Natural killer cell (primary cell): ENCODE measurements at regions not wholly inside any gene's neighbourhood (a gene's known extent, or its start where the extent isn't known, plus 50 kb on each side); places are given as distances from the start of the nearest gene placed in this dataset.
A peak's percentile ranks its signal among the peaks of the same experiment; 100 is the strongest.
"Not testable (repeated sequence)": the region's sequence is repeated elsewhere in the genome, so short reads cannot be mapped to it uniquely, and the experiment has no call there.

Experiments
- ATAC-seq, 3 donors: fragments of 150-1000 bp in 2 of 3; fragments of 200-7000 bp in 1 of 3; cut with Tn5 transposase; 1 replicate in 1 of 3; 2 replicates in 2 of 3; pipeline ENCODE4 v1.10.0; 2021; ENCODE audit warnings: mild to moderate bottlenecking in 2 of 3, moderate library complexity in 2 of 3
- DNase-seq, 2 donors: peaks; one replicate each; pipeline versions ENCODE4 v3.0.0 to v3.0.0-alpha.2; 2013 to 2021; ENCODE audit warnings: mixed read lengths in 1 of 2
- H3K27ac ChIP-seq: one replicate; pipeline ENCODE4 v1.5.1; 2013; ENCODE audit warnings: mild to moderate bottlenecking, low read length
- H3K27me3 ChIP-seq: one replicate; pipeline ENCODE4 v1.6.1; 2013; ENCODE audit warnings: low read length; ENCODE audit not compliant: control insufficient read depth, insufficient read depth
- H3K36me3 ChIP-seq: one replicate; pipeline ENCODE4 v1.6.1; 2013; ENCODE audit warnings: low read length; ENCODE audit not compliant: control insufficient read depth, insufficient read depth
- H3K4me1 ChIP-seq: one replicate; pipeline ENCODE4 v1.6.1; 2013; ENCODE audit warnings: low read length; ENCODE audit not compliant: control insufficient read depth, insufficient read depth
- H3K4me3 ChIP-seq: one replicate; pipeline ENCODE4 v1.5.1; 2013; ENCODE audit warnings: low read length
- H3K9me3 ChIP-seq: one replicate; pipeline ENCODE4 v1.6.1; 2013; ENCODE audit warnings: low read length; ENCODE audit not compliant: control insufficient read depth, insufficient read depth
- H3K27ac Mint-ChIP-seq, 2 donors: one replicate each; pipeline ENCODE4 v1.8.0; 2022; ENCODE audit warnings: mild to moderate bottlenecking in 2 of 2, mixed read lengths in 2 of 2, moderate library complexity in 1 of 2
- H3K27me3 Mint-ChIP-seq, 2 donors: one replicate each; pipeline ENCODE4 v1.8.0; 2022; ENCODE audit warnings: low read depth in 2 of 2, mixed read lengths in 2 of 2
- H3K36me3 Mint-ChIP-seq: one replicate; pipeline ENCODE4 v1.8.0; 2022; ENCODE audit warnings: mixed read lengths
- H3K4me1 Mint-ChIP-seq, 2 donors: one replicate each; pipeline ENCODE4 v1.8.0; 2022; ENCODE audit warnings: mixed read lengths in 2 of 2
- H3K4me3 Mint-ChIP-seq: one replicate; pipeline ENCODE4 v1.8.0; 2022; ENCODE audit warnings: mild to moderate bottlenecking, moderate library complexity, mixed read lengths
- H3K9me3 Mint-ChIP-seq, 2 donors: one replicate each; pipeline ENCODE4 v1.8.0; 2022; ENCODE audit warnings: mixed read lengths in 2 of 2
- WGBS: methylation state at CpG from one replicate; pipeline ENCODE4 v1.1.7; 2013; ENCODE audit warnings: missing lambda C conversion rate; ENCODE audit not compliant: insufficient coverage; 5-methylcytosine and 5-hydroxymethylcytosine counted together
- intact Hi-C: fragments of 100-400 bp; cut with micrococcal nuclease; formaldehyde crosslinking; loops from one replicate; pipeline ENCODE4 v1.14.2; 2022
- TF ChIP-seq, protein P1 (sequence below): fragments of 200-600 bp; IDR thresholded peaks from one replicate; pipeline ENCODE4 v1.8.0; 2022; ENCODE audit warnings: antibody characterized with exemption

DNA sequence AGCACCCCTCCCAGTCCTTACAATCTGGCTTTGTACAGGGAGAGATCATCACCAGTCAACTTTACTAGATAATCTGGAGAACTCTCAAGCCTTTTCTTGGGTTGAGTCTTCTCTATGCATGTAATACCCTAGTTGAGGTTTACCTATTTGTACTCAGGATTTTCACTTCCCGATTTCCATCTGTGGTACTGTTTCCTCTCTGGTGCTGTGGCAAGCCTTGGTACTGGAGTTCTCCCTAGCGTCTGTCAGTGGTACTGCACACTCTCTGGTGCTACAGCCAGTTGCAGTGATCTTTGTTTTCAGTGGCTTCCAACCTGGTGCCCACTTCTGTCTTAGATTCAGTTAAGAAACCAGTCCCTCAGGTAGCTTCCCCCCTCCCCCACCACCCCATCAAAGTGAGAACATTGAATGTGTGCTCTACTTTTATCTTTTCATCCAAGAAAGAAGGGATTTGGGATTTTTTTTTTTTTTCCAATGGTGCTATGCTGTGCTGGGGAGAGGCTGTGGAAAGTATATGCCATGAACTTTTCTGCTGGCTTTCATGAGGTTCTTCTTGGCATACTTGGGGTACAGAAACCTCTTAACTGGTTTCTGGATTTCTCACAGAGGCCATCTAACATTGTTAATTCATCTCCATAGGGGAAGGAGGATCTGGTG lies 69.4 kb upstream of the EVL start:
- peak; percentile 82 to 96 (median 95) for ATAC-seq

DNA sequence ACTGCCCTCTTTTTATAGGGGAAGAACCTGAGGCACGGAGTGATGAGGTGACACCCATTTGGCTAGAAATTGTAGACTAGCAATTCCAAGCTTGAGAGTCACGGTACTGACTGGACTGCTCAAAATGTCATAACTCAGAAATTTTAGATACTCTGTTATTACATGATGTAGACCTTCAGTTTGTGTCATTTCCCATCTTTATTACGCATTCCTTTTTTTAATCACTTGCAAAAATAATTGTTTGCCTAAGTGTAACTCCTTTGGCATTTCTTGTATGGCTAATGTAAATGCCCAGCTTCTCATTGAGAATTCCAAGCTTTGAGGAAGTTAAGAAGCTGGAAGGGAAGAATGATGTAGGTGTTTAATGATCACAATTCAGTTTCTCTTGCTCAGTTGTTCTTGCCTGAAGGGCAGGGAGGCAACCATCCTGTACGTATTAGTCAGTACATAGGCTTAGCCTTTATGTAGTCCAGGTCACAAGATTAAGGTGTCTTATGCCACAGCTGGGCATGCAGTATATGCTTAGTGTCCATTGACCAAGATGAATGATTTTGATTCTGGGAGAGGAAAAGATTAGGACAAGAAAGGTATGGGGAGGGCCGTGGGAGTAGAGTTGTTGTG lies 68.2 kb upstream of the EVL start:
- H3K36me3 Mint-ChIP-seq = no peaks in the 10 kb centered on the region
- peaks cover 3% of the 10 kb centered on the region for H3K4me1 ChIP-seq
- H3K4me3 Mint-ChIP-seq = no peak overlapping the region
- intact Hi-C loops = no loop called here
- H3K27me3 Mint-ChIP-seq = peaks cover 8 to 10% of the 10 kb centered on the region in 2 donors
- no peaks in the 10 kb centered on the region for H3K9me3 Mint-ChIP-seq
- DNase-seq = no peak
- H3K27me3 ChIP-seq = no peaks in the 10 kb centered on the region
- TF ChIP-seq, protein P1, sequence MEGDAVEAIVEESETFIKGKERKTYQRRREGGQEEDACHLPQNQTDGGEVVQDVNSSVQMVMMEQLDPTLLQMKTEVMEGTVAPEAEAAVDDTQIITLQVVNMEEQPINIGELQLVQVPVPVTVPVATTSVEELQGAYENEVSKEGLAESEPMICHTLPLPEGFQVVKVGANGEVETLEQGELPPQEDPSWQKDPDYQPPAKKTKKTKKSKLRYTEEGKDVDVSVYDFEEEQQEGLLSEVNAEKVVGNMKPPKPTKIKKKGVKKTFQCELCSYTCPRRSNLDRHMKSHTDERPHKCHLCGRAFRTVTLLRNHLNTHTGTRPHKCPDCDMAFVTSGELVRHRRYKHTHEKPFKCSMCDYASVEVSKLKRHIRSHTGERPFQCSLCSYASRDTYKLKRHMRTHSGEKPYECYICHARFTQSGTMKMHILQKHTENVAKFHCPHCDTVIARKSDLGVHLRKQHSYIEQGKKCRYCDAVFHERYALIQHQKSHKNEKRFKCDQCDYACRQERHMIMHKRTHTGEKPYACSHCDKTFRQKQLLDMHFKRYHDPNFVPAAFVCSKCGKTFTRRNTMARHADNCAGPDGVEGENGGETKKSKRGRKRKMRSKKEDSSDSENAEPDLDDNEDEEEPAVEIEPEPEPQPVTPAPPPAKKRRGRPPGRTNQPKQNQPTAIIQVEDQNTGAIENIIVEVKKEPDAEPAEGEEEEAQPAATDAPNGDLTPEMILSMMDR = no peak
- no peak overlapping the region for H3K4me3 ChIP-seq
- ATAC-seq = no peak
- no peak overlapping the region for H3K27ac Mint-ChIP-seq
- no peak overlapping the region for H3K27ac ChIP-seq
- H3K4me1 Mint-ChIP-seq = peaks cover 5 to 7% of the 10 kb centered on the region in 2 donors
- H3K36me3 ChIP-seq = no peaks in the 10 kb centered on the region
- WGBS = 98% methylated on average over 4 of the region's 5 CpGs
- H3K9me3 ChIP-seq = no peaks in the 10 kb centered on the region

More for the DNA sequence above, 69.4 kb upstream of the EVL start:
- no peaks in the 10 kb centered on the region for H3K9me3 Mint-ChIP-seq
- Histone ChIP-seq H3K36me3 (no peaks in the 10 kb centered on the region), H3K4me1 (peaks cover 3% of the 10 kb centered on the region), H3K4me3 (no peak overlapping the region), H3K9me3 (no peaks in the 10 kb centered on the region), H3K27ac (no peak overlapping the region), H3K27me3 (no peaks in the 10 kb centered on the region)
- peak; percentile 49 to 84 for DNase-seq
- H3K27ac Mint-ChIP-seq = no peak overlapping the region
- no peaks in the 10 kb centered on the region for H3K36me3 Mint-ChIP-seq
- H3K27me3 Mint-ChIP-seq = peaks cover 8 to 10% of the 10 kb centered on the region in 2 donors
- H3K4me3 Mint-ChIP-seq = no peak overlapping the region
- TF ChIP-seq, protein P1 = peak; percentile 83
- intact Hi-C loops = no loop called here
- peaks cover 5 to 7% of the 10 kb centered on the region in 2 donors for H3K4me1 Mint-ChIP-seq
- 0% methylated on average over 2 of the region's 2 CpGs for WGBS

DNA sequence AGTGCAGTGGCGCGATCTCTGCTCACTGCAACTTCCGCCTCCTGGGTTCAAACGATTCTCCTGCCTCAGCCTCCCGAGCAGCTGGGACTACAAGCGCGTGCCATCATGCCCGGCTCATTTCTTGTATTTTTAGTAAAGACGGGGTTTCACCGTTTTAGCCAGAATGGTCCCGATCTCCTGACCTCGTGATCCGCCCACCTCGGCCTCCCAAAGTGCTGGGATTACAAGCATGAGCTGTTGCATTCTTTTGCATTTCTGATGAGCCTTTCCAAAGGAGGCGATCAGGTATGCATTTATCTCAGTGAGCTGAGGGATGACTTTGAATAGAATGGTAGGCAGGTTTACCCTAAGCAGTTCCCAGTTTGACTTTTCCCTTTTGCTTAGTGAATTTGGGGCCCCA lies 64.8 kb upstream of the EVL start:
- H3K4me1 ChIP-seq, H3K9me3 Mint-ChIP-seq, H3K27me3 ChIP-seq, intact Hi-C loops, H3K27ac Mint-ChIP-seq, H3K27me3 Mint-ChIP-seq, H3K4me3 Mint-ChIP-seq, H3K36me3 ChIP-seq, H3K4me3 ChIP-seq, H3K27ac ChIP-seq, ATAC-seq, H3K9me3 ChIP-seq, DNase-seq, H3K4me1 Mint-ChIP-seq, H3K36me3 Mint-ChIP-seq: not testable (repeated sequence)
- 97% methylated on average over 15 of the region's 15 CpGs for WGBS

DNA sequence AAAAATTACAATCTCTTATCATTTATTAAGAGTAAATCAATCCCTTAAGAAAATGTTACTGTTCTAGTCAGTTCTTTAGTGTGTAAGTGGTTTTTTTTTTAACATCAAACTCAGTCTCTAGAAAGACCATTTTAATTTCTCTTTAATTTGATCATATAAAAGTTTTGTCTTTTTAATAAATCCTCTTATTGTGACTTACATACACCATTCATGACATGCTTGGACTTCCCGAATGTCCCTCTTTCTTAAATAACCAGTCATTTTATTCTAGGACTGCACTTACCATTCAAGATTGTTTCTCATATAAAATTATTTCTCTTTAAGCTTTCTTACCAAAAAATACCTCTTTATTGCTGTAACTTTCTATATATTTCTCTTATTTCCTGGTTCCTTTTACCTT lies 60.8 kb upstream of the EVL start:
- H3K4me1 Mint-ChIP-seq = peaks cover 3 to 5% of the 10 kb centered on the region in 2 donors
- Histone ChIP-seq H3K9me3 (peaks cover 4% of the 10 kb centered on the region), H3K27me3 (no peaks in the 10 kb centered on the region), H3K27ac (no peak overlapping the region), H3K4me3 (no peak overlapping the region), H3K4me1 (no peaks in the 10 kb centered on the region), H3K36me3 (no peaks in the 10 kb centered on the region)
- TF ChIP-seq, protein P1 = no peak
- no peak for DNase-seq
- H3K4me3 Mint-ChIP-seq = no peak overlapping the region
- no peaks in the 10 kb centered on the region for H3K36me3 Mint-ChIP-seq
- no peak for ATAC-seq
- WGBS = 100% methylated on average over 1 of the region's 1 CpG
- no peak overlapping the region for H3K27ac Mint-ChIP-seq
- intact Hi-C loops = no loop called here
- peaks cover 0 to 6% of the 10 kb centered on the region in 2 donors for H3K27me3 Mint-ChIP-seq
- H3K9me3 Mint-ChIP-seq = no peaks in the 10 kb centered on the region
